COLO829 (cell line): ENCODE measurements at regions not wholly inside any gene's neighbourhood (a gene's known extent, or its start where the extent isn't known, plus 50 kb on each side); places are given as distances from the start of the nearest gene placed in this dataset.

Source experiments
- DNase-seq: peaks from one replicate; pipeline ENCODE4 v3.0.0; 2012; ENCODE audit warnings: low spot score

GRCh38 chr11:80054582-80055165 is 613.8 kb upstream of the TENM4 start:
- no peak for DNase-seq

DNA sequence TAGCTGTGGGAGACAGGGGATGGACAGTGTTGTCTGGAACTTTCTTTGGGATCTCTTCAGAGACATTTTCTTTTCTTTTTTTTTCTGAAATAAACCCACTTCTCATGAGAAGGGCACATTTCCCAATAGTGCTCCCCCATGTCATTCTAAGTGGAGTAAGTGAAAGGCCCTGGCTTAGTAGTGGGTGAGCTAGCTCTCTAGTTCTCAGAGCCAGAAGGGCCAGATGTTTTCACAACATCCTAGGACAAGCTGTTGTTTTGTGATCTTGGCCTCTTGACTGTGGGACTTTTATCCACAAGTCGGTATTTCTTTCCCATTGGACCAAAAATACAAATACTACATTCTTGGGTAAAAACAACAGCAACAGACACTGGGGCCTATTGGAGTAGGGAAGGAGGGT is 607.7 kb upstream of the TENM4 start:
- no peak for DNase-seq

GRCh38 chr11:80041136-80042000 is 600.5 kb upstream of the TENM4 start:
- DNase-seq: no peak

DNA sequence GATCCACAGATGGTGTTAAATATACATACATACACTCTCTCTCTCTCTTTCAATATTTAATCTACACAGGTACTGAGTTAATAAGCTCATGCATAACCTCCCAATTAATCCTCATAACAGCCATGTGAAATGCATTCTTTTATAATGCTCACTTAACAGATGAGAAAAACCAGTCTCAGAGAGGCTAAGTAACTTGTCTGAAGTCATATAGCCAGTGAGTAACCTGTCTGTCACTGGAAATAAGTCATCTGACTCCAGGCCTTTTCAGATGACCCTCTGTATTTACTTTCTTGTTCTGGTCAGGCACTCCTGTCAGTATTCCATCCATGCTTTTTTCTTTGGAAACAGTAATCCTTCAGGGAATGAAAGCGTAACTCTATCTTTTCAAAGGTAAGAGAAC is 594.0 kb upstream of the TENM4 start:
- no peak for DNase-seq

DNA sequence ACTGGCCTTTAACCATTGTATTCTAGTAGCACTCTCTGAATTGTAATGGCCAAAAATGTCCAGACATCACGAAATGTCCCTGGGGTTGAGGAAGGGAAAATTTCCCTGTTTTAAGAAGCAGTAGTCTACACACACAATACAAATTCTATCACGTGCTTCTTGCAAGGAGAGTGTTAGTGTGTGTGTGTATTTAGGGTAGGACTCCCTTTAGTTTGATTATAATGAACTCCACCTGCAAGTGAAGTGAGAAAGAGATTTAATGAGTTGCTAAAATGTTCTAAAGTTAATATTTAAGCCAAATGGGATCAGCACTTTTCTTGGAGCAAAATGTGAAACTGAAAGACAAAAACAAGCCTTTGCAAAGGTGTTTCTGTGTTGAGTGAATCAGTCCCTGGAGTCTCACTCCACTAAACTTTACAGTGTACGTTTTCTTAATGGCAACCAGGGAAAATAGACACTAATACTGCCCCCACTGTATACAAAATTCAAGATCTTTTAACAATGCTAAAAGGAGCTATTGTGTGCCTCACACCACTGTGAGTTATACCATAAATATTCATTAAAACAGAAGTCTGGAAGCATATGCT is 590.3 kb upstream of the TENM4 start:
- no peak for DNase-seq

GRCh38 chr11:80028998-80029397 is 588.2 kb upstream of the TENM4 start:
- DNase-seq: no peak

DNA sequence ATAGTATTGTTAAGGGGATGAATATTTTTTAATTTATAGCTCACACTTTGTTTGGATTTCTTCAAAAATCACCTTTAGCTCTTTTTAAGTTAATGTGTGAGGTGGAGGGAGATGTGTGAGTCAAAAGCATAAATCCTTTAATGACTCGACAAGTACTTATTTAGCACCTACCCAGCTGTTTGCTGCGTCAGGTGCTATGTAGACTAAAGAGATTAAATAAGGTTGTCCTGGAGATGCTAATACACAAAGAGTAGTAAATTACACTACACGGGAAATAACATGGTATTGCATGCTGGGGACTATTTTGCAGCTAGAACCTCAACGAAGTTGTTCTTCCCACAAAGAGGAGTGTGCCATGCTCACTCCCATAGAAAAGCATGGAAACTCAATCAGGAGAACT is 583.3 kb upstream of the TENM4 start:
- no peak for DNase-seq

DNA sequence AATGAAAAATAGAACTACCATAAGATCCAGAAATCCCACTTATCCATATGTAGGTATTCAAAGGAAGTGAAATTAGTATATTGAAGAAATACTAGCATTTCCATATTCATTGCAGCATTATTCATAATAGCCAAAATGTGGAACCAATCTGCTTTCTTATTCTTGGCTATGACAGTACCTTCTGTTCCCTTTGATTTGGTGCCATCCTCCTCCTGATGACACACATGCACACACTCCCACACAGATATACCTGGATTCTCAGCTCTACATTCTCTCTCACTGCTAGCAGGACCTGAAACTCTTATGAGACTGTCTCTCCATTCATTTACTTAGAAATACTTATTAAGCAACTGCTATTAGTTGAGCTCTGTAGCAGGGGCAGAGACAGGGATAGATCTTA is 582.6 kb upstream of the TENM4 start:
- no peak for DNase-seq

DNA sequence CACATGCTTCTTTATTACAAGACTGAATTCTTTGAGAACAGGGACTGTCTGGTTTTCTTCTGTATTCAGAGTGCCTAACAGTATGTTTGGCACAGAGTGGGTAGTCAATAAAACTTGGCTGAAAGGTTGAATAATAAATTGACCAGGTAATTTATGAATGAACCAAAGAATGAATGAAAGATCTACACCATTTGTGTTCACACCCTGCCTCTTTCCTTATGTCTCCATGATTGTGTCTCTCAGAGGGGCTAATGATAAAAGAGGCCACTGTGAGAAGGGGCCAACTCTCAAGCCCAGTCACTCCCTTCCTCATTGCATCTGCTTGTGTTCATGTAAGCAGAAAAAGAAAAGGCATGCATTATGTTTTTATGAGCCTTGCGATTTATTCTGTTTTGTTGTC is 569.7 kb upstream of the TENM4 start:
- DNase-seq: no peak

- no peak for DNase-seq
These were observed 568.3 kb upstream of the TENM4 start for GRCh38 chr11:80009081-80009480.

GRCh38 chr11:80007616-80008015 is 566.8 kb upstream of the TENM4 start:
- no peak for DNase-seq

DNA sequence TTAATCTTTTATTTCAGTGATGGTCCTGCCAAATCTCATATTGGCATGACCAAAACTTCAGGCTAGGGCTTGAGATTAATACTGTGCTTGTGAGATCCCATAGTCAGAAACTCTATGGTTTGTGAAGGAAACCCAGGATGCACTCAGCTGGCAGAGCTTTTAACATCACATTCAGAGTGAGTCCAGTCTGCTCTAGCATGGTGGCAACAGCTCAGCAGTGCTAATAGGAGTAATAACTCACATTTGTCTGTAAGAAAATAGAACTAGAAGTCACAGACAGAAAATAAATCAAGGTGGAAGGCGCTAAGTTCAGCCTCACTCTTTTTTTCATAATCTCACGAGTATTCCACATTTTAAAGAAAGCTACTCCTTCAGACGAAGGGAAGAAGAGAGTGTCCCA is 549.3 kb upstream of the TENM4 start:
- no peak for DNase-seq

- DNase-seq: no peak
These were observed 541.4 kb upstream of the TENM4 start for GRCh38 chr11:79982185-79982584.

DNA sequence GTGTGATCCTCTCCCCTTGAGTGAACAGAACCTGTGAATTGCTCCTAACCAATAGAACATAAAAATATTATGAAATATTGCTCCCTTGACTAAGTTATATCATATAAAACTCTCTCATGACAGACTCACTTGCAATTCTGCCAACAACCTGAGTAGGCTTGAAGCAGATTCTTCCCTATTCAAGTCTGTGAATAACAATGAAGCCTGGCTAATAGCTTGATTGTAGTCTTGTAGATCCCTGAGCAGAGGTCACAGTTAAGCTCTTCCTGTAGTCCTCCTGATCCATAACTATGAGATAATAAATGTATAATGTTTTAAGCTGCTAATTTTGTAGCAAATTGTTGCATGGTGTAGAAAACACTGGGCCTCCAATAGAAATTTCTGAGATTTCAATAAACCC is 540.1 kb upstream of the TENM4 start:
- DNase-seq: no peak

DNA sequence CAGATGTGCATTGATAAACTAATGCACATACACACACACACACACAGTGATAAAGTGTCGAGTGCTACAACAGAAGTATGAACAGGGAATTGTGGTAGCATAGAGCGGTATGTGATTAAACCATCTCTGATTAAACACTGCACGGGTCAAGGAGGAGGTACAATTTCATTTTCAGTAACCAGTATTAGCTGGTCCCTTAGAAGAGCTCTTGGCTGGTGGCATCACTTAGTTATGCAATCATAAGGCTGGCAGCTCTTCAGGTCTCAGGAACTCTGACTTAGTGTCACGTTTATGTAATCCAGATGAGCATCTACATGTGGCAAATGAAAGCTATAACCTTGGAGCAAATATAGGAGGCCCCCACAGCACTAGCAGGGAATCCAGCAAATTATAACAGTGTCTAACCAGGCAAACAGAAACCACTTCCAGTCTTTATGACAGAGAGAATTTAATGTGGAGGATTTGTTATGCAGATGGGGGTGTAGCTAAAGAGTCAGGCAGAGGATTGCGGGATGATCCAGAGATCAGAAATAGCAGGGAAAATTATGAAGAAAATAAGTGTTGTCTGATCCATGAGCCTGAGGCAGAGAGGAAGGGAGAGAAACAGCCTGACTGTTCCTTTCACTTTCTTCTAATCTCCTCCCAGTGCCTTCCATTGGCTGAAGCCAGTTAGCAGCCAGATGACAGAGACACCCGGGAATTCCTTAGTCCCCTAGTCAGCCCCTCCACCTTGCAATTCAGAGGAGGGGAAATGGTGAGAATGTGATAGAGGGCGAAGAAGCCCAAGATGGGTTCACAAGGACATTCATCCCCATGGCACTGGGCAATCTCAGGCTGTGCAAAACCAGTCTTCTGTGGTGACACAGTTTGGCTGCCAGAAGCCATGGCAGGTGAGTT is 533.1 kb upstream of the TENM4 start:
- no peak for DNase-seq

DNA sequence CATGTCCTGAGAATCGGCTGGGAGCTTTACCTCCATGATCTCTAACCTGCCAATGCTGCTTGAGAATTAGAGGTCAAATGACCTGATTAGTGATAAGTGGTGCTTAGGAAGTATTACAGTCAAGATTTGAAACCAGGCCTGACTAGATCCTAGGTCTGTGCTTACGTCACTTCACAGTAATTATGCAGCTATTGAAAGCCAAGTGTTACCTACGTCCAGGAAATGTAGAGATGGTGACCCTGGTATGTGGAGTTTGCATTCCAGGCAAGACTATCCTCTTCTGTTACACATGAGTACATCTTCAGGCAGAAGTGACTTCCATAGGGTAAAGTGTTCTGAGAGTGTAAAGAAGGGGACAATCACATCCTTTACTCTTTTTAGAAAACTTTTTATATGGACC is 530.4 kb upstream of the TENM4 start:
- no peak for DNase-seq

DNA sequence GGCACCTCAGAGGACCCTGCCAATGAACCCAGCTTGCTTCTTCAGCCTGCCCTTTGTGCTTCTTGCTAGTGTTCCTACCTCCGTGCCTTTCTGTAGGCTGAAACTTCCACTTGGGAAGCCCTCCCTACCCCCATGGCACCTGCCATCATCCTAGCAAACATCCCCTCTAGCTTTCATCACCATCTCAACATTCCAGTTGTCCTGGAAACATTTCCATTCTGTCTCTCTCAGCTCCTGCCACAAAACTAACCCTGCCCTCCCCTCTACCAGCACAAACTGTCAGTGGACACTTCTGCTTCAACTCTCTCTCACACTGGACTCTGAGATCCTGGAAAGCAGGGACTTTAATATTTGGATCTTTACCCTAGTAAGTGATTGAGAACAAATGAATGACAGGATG is 525.8 kb upstream of the TENM4 start:
- no peak for DNase-seq

- DNase-seq: no peak
These were observed 523.2 kb upstream of the TENM4 start for GRCh38 chr11:79963856-79964645.

- DNase-seq: no peak
These were observed 519.6 kb upstream of the TENM4 start for GRCh38 chr11:79960461-79960860.

- DNase-seq: no peak
These were observed 518.5 kb upstream of the TENM4 start for GRCh38 chr11:79959318-79959717.

GRCh38 chr11:79957702-79958101 is 516.9 kb upstream of the TENM4 start:
- DNase-seq: no peak

GRCh38 chr11:79956061-79956460 is 515.2 kb upstream of the TENM4 start:
- no peak for DNase-seq
